ENCODE measurements at regions not wholly inside any gene's neighbourhood (a gene's known extent, or its start where the extent isn't known, plus 50 kb on each side); places are given as distances from the start of the nearest gene placed in this dataset.
"Not testable (repeated sequence)": the region's sequence is repeated elsewhere in the genome, so short reads cannot be mapped to it uniquely, and the experiment has no call there.

GRCh38 chr6:40881501-40881900 lies 157.5 kb downstream of the UNC5CL start:
- DNase-seq: no peak

- no peak for DNase-seq
These were observed 158.1 kb downstream of the UNC5CL start for GRCh38 chr6:40880906-40881305.

- DNase-seq: no peak
These were observed 159.9 kb downstream of the UNC5CL start for GRCh38 chr6:40879169-40879568.

- no peak for DNase-seq
These were observed 161.7 kb downstream of the UNC5CL start for GRCh38 chr6:40877362-40877761.

GRCh38 chr6:40876336-40876735 lies 162.7 kb downstream of the UNC5CL start:
- no peak for DNase-seq

GRCh38 chr6:40874495-40874894 lies 164.5 kb downstream of the UNC5CL start:
- DNase-seq: no peak

- no peak for DNase-seq
These were observed 167.6 kb downstream of the UNC5CL start for GRCh38 chr6:40871424-40871823.

GRCh38 chr6:40868089-40868865 lies 170.7 kb downstream of the UNC5CL start:
- DNase-seq: not testable (repeated sequence)

GRCh38 chr6:40867527-40867926 lies 171.5 kb downstream of the UNC5CL start:
- not testable (repeated sequence) for DNase-seq

- DNase-seq: not testable (repeated sequence)
These were observed 173.8 kb downstream of the UNC5CL start for GRCh38 chr6:40865259-40865658.

- DNase-seq: no peak
These were observed 178.6 kb downstream of the UNC5CL start for GRCh38 chr6:40860443-40860842.

GRCh38 chr6:40856271-40856670 lies 182.8 kb downstream of the UNC5CL start:
- DNase-seq: no peak

GRCh38 chr6:40855168-40855880 lies 183.7 kb downstream of the UNC5CL start:
- no peak for DNase-seq

- DNase-seq: no peak
These were observed 184.4 kb downstream of the UNC5CL start for GRCh38 chr6:40854592-40854991.

- DNase-seq: no peak
These were observed 186.1 kb downstream of the UNC5CL start for GRCh38 chr6:40852779-40853373.

- DNase-seq: no peak
These were observed 189.5 kb downstream of the UNC5CL start for GRCh38 chr6:40849546-40849945.

- no peak for DNase-seq
These were observed 190.0 kb downstream of the UNC5CL start for GRCh38 chr6:40848868-40849514.

GRCh38 chr6:40848038-40848437 lies 191.0 kb downstream of the UNC5CL start:
- DNase-seq: no peak

- DNase-seq: no peak
These were observed 193.5 kb downstream of the UNC5CL start for GRCh38 chr6:40845553-40845952.

GRCh38 chr6:40844246-40844645 lies 194.8 kb downstream of the UNC5CL start:
- no peak for DNase-seq

- no peak for DNase-seq
These were observed 197.3 kb downstream of the UNC5CL start for GRCh38 chr6:40841721-40842120.

GRCh38 chr6:40832691-40833090 lies 206.3 kb downstream of the UNC5CL start:
- no peak for DNase-seq

- no peak for DNase-seq
These were observed 207.6 kb downstream of the UNC5CL start for GRCh38 chr6:40831381-40831780.

Data from NCI-H2029 treated with DMSO at 0.1 percent for 48 hours (cell line).